GM12878 (cell line): ENCODE measurements at regions not wholly inside any gene's neighbourhood (a gene's known extent, or its start where the extent isn't known, plus 50 kb on each side); places are given as distances from the start of the nearest gene placed in this dataset.

Experiments used
- ATAC-seq: fragments of 200-7000 bp; cut with Tn5 transposase; 3 replicates; pipeline ENCODE4 v1.9.1; 2020; ENCODE audit warnings: mild to moderate bottlenecking, moderate library complexity
- BruUV-seq: library from RNA; stranded (reverse); fragments of 400-500 nt; replicated peaks from 2 replicates; lab custom pipeline; 2021; lab: Mats Ljungman, UMichigan
- CTCF ChIA-PET: fragments of 300-600 bp; sonication (Branson Sonifier 250); formaldehyde crosslinking; extraction: SDS; loops from one replicate; lab custom pipeline; 2021; ENCODE audit warnings: inconsistent platforms; lab: Yijun Ruan, JAX
- POLR2A ChIA-PET: fragments of 350-600 bp; formaldehyde crosslinking; extraction: SDS; loops from one replicate; lab custom pipeline; 2021; ENCODE audit warnings: inconsistent platforms; lab: Charles Lee
- RAD21 ChIA-PET: fragments of 300-600 bp; sonication (Branson Sonifier 250); formaldehyde crosslinking; loops from one replicate; lab custom pipeline; 2023; ENCODE audit warnings: antibody characterized with exemption; ENCODE audit not compliant: unreplicated experiment; lab: Charles Lee
- SMC1A ChIA-PET: fragments of 300-600 bp; sonication (Branson Sonifier 250); formaldehyde crosslinking; loops from one replicate; lab custom pipeline; 2023; ENCODE audit not compliant: unreplicated experiment, uncharacterized antibody; lab: Charles Lee
- DNase-seq: peaks from one replicate; pipeline ENCODE4 v3.0.0-alpha.2; 2011; ENCODE audit warnings: low read depth, low spot score
- FAIRE-seq: peaks from 3 replicates; lab custom pipeline; 2011; peaks lifted over from hg19 to GRCh38; lab: Jason Lieb, UNC
- H2AFZ ChIP-seq: 2 replicates; pipeline ENCODE4 v1.6.0; 2011; ENCODE audit warnings: low read depth, low read length, control low read depth; ENCODE audit not compliant: control insufficient read depth
- H3K27ac ChIP-seq: 2 replicates; pipeline ENCODE4 v1.5.1; 2011; ENCODE audit warnings: control low read depth; ENCODE audit not compliant: control insufficient read depth, insufficient read depth
- H3K27me3 ChIP-seq, 2 experiments: replicated peaks in 1 of 2; 2 replicates each; pipeline versions ENCODE4 v1.6.0 to v1.6.1; 2011; ENCODE audit warnings: low read length in 1 of 2; ENCODE audit not compliant: control insufficient read depth in 2 of 2, insufficient read depth in 2 of 2
- H3K36me3 ChIP-seq, 2 experiments: 2 replicates each; pipeline ENCODE4 v1.5.1; 2011; ENCODE audit warnings: low read length in 1 of 2; ENCODE audit not compliant: control insufficient read depth in 2 of 2, insufficient read depth in 2 of 2
- H3K4me1 ChIP-seq: 2 replicates; pipeline ENCODE4 v1.6.1; 2011; ENCODE audit warnings: mild to moderate bottlenecking, low read length, moderate library complexity, mixed read lengths; ENCODE audit not compliant: control insufficient read depth, insufficient read depth
- H3K4me2 ChIP-seq: 2 replicates; pipeline ENCODE4 v1.6.0; 2011; ENCODE audit warnings: control low read depth; ENCODE audit not compliant: control insufficient read depth, insufficient read depth
- H3K4me3 ChIP-seq: fragments of 200-600 bp; sonication (generic); 2 replicates; pipeline ENCODE4 v1.5.1; 2016
- H3K79me2 ChIP-seq: 2 replicates; pipeline ENCODE4 v1.6.0; 2011; ENCODE audit warnings: low read length; ENCODE audit not compliant: control insufficient read depth, insufficient read depth
- H3K9ac ChIP-seq: 2 replicates; pipeline ENCODE4 v1.8.0; 2011; ENCODE audit warnings: low read length, control low read depth, mixed read lengths; ENCODE audit not compliant: control insufficient read depth, insufficient read depth
- H3K9me3 ChIP-seq: replicated peaks from 3 replicates; pipeline ENCODE4 v1.5.1; 2011; ENCODE audit warnings: mild to moderate bottlenecking, low read length; ENCODE audit not compliant: control insufficient read depth, insufficient read depth
- H4K20me1 ChIP-seq: 2 replicates; pipeline ENCODE4 v1.6.0; 2011; ENCODE audit not compliant: control insufficient read depth, insufficient read depth
- ATF7 ChIP-seq: fragments of 450-650 bp; IDR thresholded peaks from 2 replicates; pipeline ENCODE4 v1.6.1; 2016; ENCODE audit warnings: low read depth, mild to moderate bottlenecking
- CHD2 ChIP-seq: IDR thresholded peaks from 2 replicates; pipeline ENCODE4 v1.6.1; 2011; ENCODE audit warnings: low read depth, low read length, improper control_type of control experiment, borderline replicate concordance
- FOXM1 ChIP-seq: IDR thresholded peaks from 2 replicates; pipeline ENCODE4 v1.6.1; 2012; ENCODE audit warnings: low read depth, mild to moderate bottlenecking, inconsistent platforms, low read length, moderate library complexity
- MAX ChIP-seq: IDR thresholded peaks from 2 replicates; pipeline ENCODE4 v1.6.1; 2012; ENCODE audit warnings: low read depth, low read length, improper control_type of control experiment
- MXI1 ChIP-seq: fragments of 150-350 bp; IDR thresholded peaks from 2 replicates; pipeline ENCODE4 v1.6.1; 2011; ENCODE audit warnings: low read depth, mild to moderate bottlenecking, inconsistent platforms, low read length, improper control_type of control experiment
- POLR2AphosphoS5 ChIP-seq: IDR thresholded peaks from 2 replicates; pipeline ENCODE4 v1.6.1; 2011; ENCODE audit warnings: mild to moderate bottlenecking, low read length, inconsistent platforms
- TAF1 ChIP-seq: IDR thresholded peaks from 2 replicates; pipeline ENCODE4 v1.6.1; 2011; ENCODE audit warnings: mild to moderate bottlenecking, low read depth, low read length, borderline replicate concordance
- in situ Hi-C: fragments of 300-500 bp; cut with MboI; formaldehyde crosslinking; loops from 9 replicates; pipeline ENCODE4 v1.14.3; 2018; ENCODE audit warnings: mixed read lengths
- intact Hi-C: fragments of 100-400 bp; cut with micrococcal nuclease; formaldehyde crosslinking; loops from one replicate; pipeline ENCODE4 v1.14.2; 2022; ENCODE audit not compliant: unreplicated experiment
- TF ChIP-seq, protein P1 (sequence below): IDR thresholded peaks from 2 replicates; pipeline ENCODE4 v1.6.1; 2011; ENCODE audit warnings: low read depth, mild to moderate bottlenecking, low read length, moderate library complexity, borderline replicate concordance; ENCODE audit errors: extremely low read depth
- TF ChIP-seq, protein P2 (sequence below): fragments of 150-350 bp; IDR thresholded peaks from 2 replicates; pipeline ENCODE4 v1.6.1; 2014; ENCODE audit warnings: mild to moderate bottlenecking, low read depth, low read length
- TF ChIP-seq, protein P3 (sequence below): fragments of 450-650 bp; IDR thresholded peaks from 2 replicates; pipeline ENCODE4 v1.6.1; 2016; ENCODE audit warnings: mild to moderate bottlenecking

GRCh38 chr2:138115666-138116065, 151.4 kb downstream of the HNMT start:
- BruUV-seq: no TSS peak
- no peak for DNase-seq
- ChIA-PET RAD21 (no interaction called here), CTCF (no interaction called here), POLR2A (no interaction called here), SMC1A (no interaction called here)
- no peak overlapping the region for H3K9ac ChIP-seq
- H3K79me2 ChIP-seq: no peaks in the 10 kb centered on the region
- no peak overlapping the region for H2AFZ ChIP-seq
- no peaks in the 10 kb centered on the region for H3K4me1 ChIP-seq
- no peak for ATAC-seq
- in situ Hi-C loops (no loop called here), intact Hi-C loops (no loop called here)
- no peaks in the 10 kb centered on the region for H3K27me3 ChIP-seq
- no peak overlapping the region for H3K27ac ChIP-seq
- no peaks in the 10 kb centered on the region for H4K20me1 ChIP-seq
- no peaks in the 10 kb centered on the region for H3K36me3 ChIP-seq
- FAIRE-seq: no peak
- no peak overlapping the region for H3K4me3 ChIP-seq
- TF ChIP-seq ATF7 (no peak), FOXM1 (no peak), POLR2AphosphoS5 (no peak), CHD2 (no peak), MAX (no peak), MXI1 (no peak), TAF1 (no peak)
- TF ChIP-seq, protein P1, sequence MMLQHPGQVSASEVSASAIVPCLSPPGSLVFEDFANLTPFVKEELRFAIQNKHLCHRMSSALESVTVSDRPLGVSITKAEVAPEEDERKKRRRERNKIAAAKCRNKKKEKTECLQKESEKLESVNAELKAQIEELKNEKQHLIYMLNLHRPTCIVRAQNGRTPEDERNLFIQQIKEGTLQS: no peak
- TF ChIP-seq, protein P2, sequence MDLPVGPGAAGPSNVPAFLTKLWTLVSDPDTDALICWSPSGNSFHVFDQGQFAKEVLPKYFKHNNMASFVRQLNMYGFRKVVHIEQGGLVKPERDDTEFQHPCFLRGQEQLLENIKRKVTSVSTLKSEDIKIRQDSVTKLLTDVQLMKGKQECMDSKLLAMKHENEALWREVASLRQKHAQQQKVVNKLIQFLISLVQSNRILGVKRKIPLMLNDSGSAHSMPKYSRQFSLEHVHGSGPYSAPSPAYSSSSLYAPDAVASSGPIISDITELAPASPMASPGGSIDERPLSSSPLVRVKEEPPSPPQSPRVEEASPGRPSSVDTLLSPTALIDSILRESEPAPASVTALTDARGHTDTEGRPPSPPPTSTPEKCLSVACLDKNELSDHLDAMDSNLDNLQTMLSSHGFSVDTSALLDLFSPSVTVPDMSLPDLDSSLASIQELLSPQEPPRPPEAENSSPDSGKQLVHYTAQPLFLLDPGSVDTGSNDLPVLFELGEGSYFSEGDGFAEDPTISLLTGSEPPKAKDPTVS: no peak
- TF ChIP-seq, protein P3, sequence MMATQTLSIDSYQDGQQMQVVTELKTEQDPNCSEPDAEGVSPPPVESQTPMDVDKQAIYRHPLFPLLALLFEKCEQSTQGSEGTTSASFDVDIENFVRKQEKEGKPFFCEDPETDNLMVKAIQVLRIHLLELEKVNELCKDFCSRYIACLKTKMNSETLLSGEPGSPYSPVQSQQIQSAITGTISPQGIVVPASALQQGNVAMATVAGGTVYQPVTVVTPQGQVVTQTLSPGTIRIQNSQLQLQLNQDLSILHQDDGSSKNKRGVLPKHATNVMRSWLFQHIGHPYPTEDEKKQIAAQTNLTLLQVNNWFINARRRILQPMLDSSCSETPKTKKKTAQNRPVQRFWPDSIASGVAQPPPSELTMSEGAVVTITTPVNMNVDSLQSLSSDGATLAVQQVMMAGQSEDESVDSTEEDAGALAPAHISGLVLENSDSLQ: no peak
- no peaks in the 10 kb centered on the region for H3K9me3 ChIP-seq
- H3K4me2 ChIP-seq: no peak overlapping the region
